T47D (cell line): ENCODE measurements at regions not wholly inside any gene's neighbourhood (a gene's known extent, or its start where the extent isn't known, plus 50 kb on each side); places are given as distances from the start of the nearest gene placed in this dataset.

Experiments
- DNase-seq, 2 experiments: peaks; one replicate each; pipeline versions ENCODE4 v3.0.0 to v3.0.0-alpha.2; 2011 to 2012; ENCODE audit warnings: low read depth in 1 of 2, low spot score in 1 of 2
- JUND ChIP-seq: IDR thresholded peaks from 2 replicates; pipeline ENCODE4 v1.6.1; 2012; ENCODE audit warnings: low read depth
- in situ Hi-C: cut with HindIII; loops from 2 replicates; pipeline ENCODE4 v1.10.0; 2016; ENCODE audit warnings: low sequenced_read_pairs, low pct_unique_long_range_greater_than_20kb

GRCh38 chr12:102562836-102563425, 82.6 kb upstream of the IGF1 start:
- no peak for TF ChIP-seq JUND
- in situ Hi-C loops = no loop called here
- peak in 1 of 2 experiments; percentile 74 for DNase-seq

GRCh38 chr12:102551186-102551585, 70.8 kb upstream of the IGF1 start:
- TF ChIP-seq JUND = no peak
- in situ Hi-C loops = no loop called here
- DNase-seq = no peak

- no peak for TF ChIP-seq JUND
- DNase-seq = no peak
- in situ Hi-C loops = no loop called here
These were observed 69.3 kb upstream of the IGF1 start for GRCh38 chr12:102549691-102550090.

- in situ Hi-C loops = no loop called here
- peak in 1 of 2 experiments; percentile 56 for DNase-seq
- TF ChIP-seq JUND = no peak
These were observed 68.2 kb upstream of the IGF1 start for GRCh38 chr12:102548543-102548942.

GRCh38 chr12:102543494-102544485, 63.4 kb upstream of the IGF1 start:
- TF ChIP-seq JUND = no peak
- DNase-seq = no peak
- in situ Hi-C loops = no loop called here

GRCh38 chr12:102542816-102543440, 62.6 kb upstream of the IGF1 start:
- DNase-seq = no peak
- in situ Hi-C loops = no loop called here
- TF ChIP-seq JUND = no peak

- DNase-seq = no peak
- in situ Hi-C loops = no loop called here
These were observed 60.5 kb upstream of the IGF1 start for GRCh38 chr12:102540815-102541385.

GRCh38 chr12:102539651-102540553, 59.5 kb upstream of the IGF1 start:
- no peak for TF ChIP-seq JUND
- DNase-seq = no peak
- in situ Hi-C loops = no loop called here

More at GRCh38 chr12:102540815-102541385, 60.5 kb upstream of the IGF1 start:
- TF ChIP-seq JUND = no peak

GRCh38 chr12:102535306-102535705, 54.9 kb upstream of the IGF1 start:
- no peak for TF ChIP-seq JUND
- DNase-seq = no peak
- in situ Hi-C loops = no loop called here

GRCh38 chr12:102534899-102535298, 54.5 kb upstream of the IGF1 start:
- no peak for TF ChIP-seq JUND
- in situ Hi-C loops = no loop called here
- no peak for DNase-seq

GRCh38 chr12:102533483-102534215, 53.3 kb upstream of the IGF1 start:
- in situ Hi-C loops = no loop called here
- DNase-seq = no peak
- no peak for TF ChIP-seq JUND
